Glomerular visceral epithelial cell (primary cell): ENCODE measurements at regions not wholly inside any gene's neighbourhood (a gene's known extent, or its start where the extent isn't known, plus 50 kb on each side); places are given as distances from the start of the nearest gene placed in this dataset.
A peak's percentile ranks its signal among the peaks of the same experiment; 100 is the strongest.
"Not testable (repeated sequence)": the region's sequence is repeated elsewhere in the genome, so short reads cannot be mapped to it uniquely, and the experiment has no call there.

Source experiments
- DNase-seq: peaks from one replicate; pipeline ENCODE4 v3.0.0-alpha.2; 2016; ENCODE audit errors: extremely low spot score

GRCh38 chr2:84373391-84373790 lies 85.7 kb downstream of the SUCLG1 start:
- no peak for DNase-seq

- DNase-seq, result no peak
These were observed 96.5 kb downstream of the SUCLG1 start for GRCh38 chr2:84362541-84362940.

- DNase-seq, result no peak
These were observed 121.0 kb downstream of the SUCLG1 start for GRCh38 chr2:84338069-84338468.

GRCh38 chr2:84327645-84328249 lies 131.3 kb downstream of the SUCLG1 start:
- no peak for DNase-seq

- DNase-seq, result no peak
These were observed 132.1 kb downstream of the SUCLG1 start for GRCh38 chr2:84326831-84327432.

- DNase-seq, result no peak
These were observed 135.2 kb downstream of the SUCLG1 start for GRCh38 chr2:84323890-84324289.

GRCh38 chr2:84320940-84321339 lies 138.1 kb downstream of the SUCLG1 start:
- no peak for DNase-seq

- no peak for DNase-seq
These were observed 139.5 kb downstream of the SUCLG1 start for GRCh38 chr2:84319581-84319980.

GRCh38 chr2:84317135-84317534 lies 141.9 kb downstream of the SUCLG1 start:
- DNase-seq, result no peak

- peak; percentile 67 for DNase-seq
These were observed 144.2 kb downstream of the SUCLG1 start for GRCh38 chr2:84314901-84315330.

GRCh38 chr2:84314250-84314649 lies 144.8 kb downstream of the SUCLG1 start:
- no peak for DNase-seq

- DNase-seq, result no peak
These were observed 149.8 kb downstream of the SUCLG1 start for GRCh38 chr2:84309281-84309680.

GRCh38 chr2:84306361-84306760 lies 152.7 kb downstream of the SUCLG1 start:
- no peak for DNase-seq

- DNase-seq, result peak; percentile 50
These were observed 156.3 kb downstream of the SUCLG1 start for GRCh38 chr2:84302513-84303412.

- no peak for DNase-seq
These were observed 157.4 kb downstream of the SUCLG1 start for GRCh38 chr2:84301717-84302116.

GRCh38 chr2:84300696-84301029 lies 158.4 kb downstream of the SUCLG1 start:
- no peak for DNase-seq

- DNase-seq, result not testable (repeated sequence)
These were observed 158.9 kb downstream of the SUCLG1 start for GRCh38 chr2:84300001-84300695.

- DNase-seq, result no peak
These were observed 159.8 kb downstream of the SUCLG1 start for GRCh38 chr2:84299211-84299775.

GRCh38 chr2:84297155-84297554 lies 161.9 kb downstream of the SUCLG1 start:
- peak; percentile 35 for DNase-seq

- DNase-seq, result no peak
These were observed 165.2 kb downstream of the SUCLG1 start for GRCh38 chr2:84293791-84294380.

- no peak for DNase-seq
These were observed 166.5 kb downstream of the SUCLG1 start for GRCh38 chr2:84292545-84292944.

GRCh38 chr2:84290537-84290936 lies 168.5 kb downstream of the SUCLG1 start:
- DNase-seq, result no peak
